Right lobe of liver (tissue), 6 donors: ENCODE measurements at regions not wholly inside any gene's neighbourhood (a gene's known extent, or its start where the extent isn't known, plus 50 kb on each side); places are given as distances from the start of the nearest gene placed in this dataset.
"Not testable (repeated sequence)": the region's sequence is repeated elsewhere in the genome, so short reads cannot be mapped to it uniquely, and the experiment has no call there.

Source experiments
- ATAC-seq, 4 donors: fragments of 200-7000 bp; cut with Tn5 transposase; one replicate each; pipeline ENCODE4 v1.9.1; 2020; ENCODE audit warnings: mild to moderate bottlenecking in 4 of 4, moderate library complexity in 4 of 4
- DNase-seq, 3 donors: peaks; one replicate each; pipeline ENCODE4 v3.0.0-alpha.2; 2020
- H3K27ac ChIP-seq, 3 donors: fragments of 200-600 bp; one replicate each; pipeline ENCODE4 v1.8.0; 2022
- H3K27me3 ChIP-seq, 2 donors: fragments of 200-600 bp; one replicate each; pipeline ENCODE4 v1.8.0; 2022
- H3K36me3 ChIP-seq, 4 donors: fragments of 200-600 bp; sonication (generic) in 1 of 4; one replicate each; pipeline versions ENCODE4 v1.5.1 to v1.8.0; 2017 to 2022; ENCODE audit warnings: control low read depth in 1 of 4
- H3K4me1 ChIP-seq, 4 donors: fragments of 200-600 bp; sonication (generic) in 1 of 4; one replicate each; pipeline versions ENCODE4 v1.5.1 to v1.8.0; 2017 to 2022; ENCODE audit warnings: control low read depth in 1 of 4
- H3K4me3 ChIP-seq, 3 donors: fragments of 200-600 bp; one replicate each; pipeline ENCODE4 v1.8.0; 2022
- H3K9me3 ChIP-seq, 4 donors: fragments of 200-600 bp; sonication (generic) in 1 of 4; one replicate each; pipeline versions ENCODE4 v1.5.1 to v1.8.0; 2017 to 2022; ENCODE audit warnings: control low read depth in 1 of 4
- CTCF ChIP-seq, 4 donors: fragments of 200-600 bp in 3 of 4; fragments of 450-650 bp in 1 of 4; IDR thresholded peaks; one replicate each; pipeline versions ENCODE4 v1.5.1 to v1.8.0; 2016 to 2022; ENCODE audit warnings: antibody characterized with exemption in 4 of 4, mild to moderate bottlenecking in 2 of 4
- POLR2A ChIP-seq: fragments of 450-650 bp; IDR thresholded peaks from one replicate; pipeline ENCODE4 v1.6.1; 2017; ENCODE audit warnings: antibody characterized with exemption, mild to moderate bottlenecking
- WGBS: methylation state at CpG from one replicate; pipeline ENCODE4 v1.1.6; 2018; ENCODE audit warnings: low coverage, low lambda C conversion rate; ENCODE audit not compliant: insufficient coverage; ENCODE audit errors: missing lambda C conversion rate; 5-methylcytosine and 5-hydroxymethylcytosine counted together
- intact Hi-C, 2 donors: fragments of 100-400 bp; cut with DNase I; formaldehyde crosslinking; loops; one replicate each; pipeline versions ENCODE4 v1.11.2 to v1.14.1; 2022
- donor health status: DM: no; HTN: yes; CAD: no.
- donor health status: DM: no; HTN: no; CAD: no.
- donor health status: DM: no; HTN: no; CAD: no.
- donor health status: DM: no; HTN: yes; CAD: no.
- donor health status: DM: no; HTN: yes; CAD: no.

DNA sequence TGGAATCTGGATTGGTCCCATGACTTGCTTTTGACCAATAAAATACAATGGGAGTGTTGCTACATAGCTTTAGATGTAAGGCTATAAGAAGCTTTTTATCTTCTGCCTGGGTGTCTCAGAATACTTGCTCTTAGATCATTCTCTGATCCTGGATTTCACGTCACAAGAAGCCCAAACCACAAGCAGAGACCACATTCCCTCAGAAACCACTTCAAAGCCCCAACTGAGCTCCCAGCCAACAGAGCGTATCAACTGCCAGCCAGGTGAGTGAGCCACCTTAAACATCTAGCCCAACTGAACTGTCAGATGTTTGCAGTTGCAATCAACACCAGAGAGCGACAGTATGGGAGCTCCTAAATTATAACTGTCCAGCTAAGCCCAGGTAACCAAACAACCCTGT, 687.1 kb downstream of the TLE1 start:
- Histone ChIP-seq H3K4me3 (no peak overlapping the region), H3K27ac (no peak overlapping the region), H3K9me3 (no peaks in the 10 kb centered on the region), H3K27me3 (no peaks in the 10 kb centered on the region), H3K4me1 (no peaks in the 10 kb centered on the region), H3K36me3 (no peaks in the 10 kb centered on the region)
- intact Hi-C loops: no loop called here
- no peak for DNase-seq
- 50% methylated on average over 3 of the region's 3 CpGs for WGBS
- no peak for ATAC-seq
- TF ChIP-seq POLR2A: no peak
- TF ChIP-seq CTCF (IDR thresholded peaks at IDR 0.05): no peak

GRCh38 chr9:80995759-80996158, 693.6 kb downstream of the TLE1 start:
- intact Hi-C loops: no loop called here
- no peaks in the 10 kb centered on the region for H3K27me3 ChIP-seq
- no peak for ATAC-seq
- no peaks in the 10 kb centered on the region for H3K9me3 ChIP-seq
- TF ChIP-seq CTCF (IDR thresholded peaks at IDR 0.05) (no peak), POLR2A (no peak)
- H3K4me3 ChIP-seq: no peak overlapping the region
- WGBS: 40% methylated on average over 4 of the region's 4 CpGs
- no peaks in the 10 kb centered on the region for H3K4me1 ChIP-seq
- DNase-seq: no peak
- no peaks in the 10 kb centered on the region for H3K36me3 ChIP-seq
- H3K27ac ChIP-seq: no peak overlapping the region

- Histone ChIP-seq H3K27ac (no peak overlapping the region), H3K4me3 (no peak overlapping the region), H3K27me3 (no peaks in the 10 kb centered on the region), H3K9me3 (no peaks in the 10 kb centered on the region), H3K4me1 (no peaks in the 10 kb centered on the region), H3K36me3 (no peaks in the 10 kb centered on the region)
- no peak for TF ChIP-seq CTCF (IDR thresholded peaks at IDR 0.05)
- no peak for TF ChIP-seq POLR2A
- ATAC-seq (no peak), DNase-seq (no peak)
- WGBS: 68% methylated on average over 4 of the region's 4 CpGs
- intact Hi-C loops: no loop called here
These were observed 694.5 kb downstream of the TLE1 start for GRCh38 chr9:80994892-80995291.

- 66% methylated on average over 10 of the region's 10 CpGs for WGBS
- H3K27ac ChIP-seq, ATAC-seq, intact Hi-C loops, H3K27me3 ChIP-seq, H3K36me3 ChIP-seq, DNase-seq, H3K9me3 ChIP-seq, H3K4me1 ChIP-seq, H3K4me3 ChIP-seq: not testable (repeated sequence)
These were observed 703.8 kb downstream of the TLE1 start for GRCh38 chr9:80985595-80985994.

DNA sequence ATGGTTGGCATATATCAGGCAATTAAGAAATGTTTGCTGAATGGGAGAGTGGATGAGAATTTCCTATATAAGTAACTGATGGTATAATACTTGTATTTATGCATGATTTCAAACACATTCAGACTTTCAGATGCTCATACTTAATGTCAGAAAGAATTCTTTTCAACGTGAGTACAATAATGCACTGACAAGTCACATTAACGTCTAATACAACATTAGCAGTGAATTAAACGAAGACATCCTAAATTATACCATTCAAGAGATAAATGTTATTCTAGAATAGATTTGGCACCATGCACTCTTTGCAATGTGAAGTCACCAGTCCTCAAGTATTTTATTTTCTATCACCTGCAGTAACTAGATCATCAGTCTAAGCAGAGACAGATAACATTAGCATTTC, 712.9 kb downstream of the TLE1 start:
- no peak for TF ChIP-seq CTCF (IDR thresholded peaks at IDR 0.05)
- TF ChIP-seq POLR2A: no peak
- whole genome bisulfite sequencing: 67% methylated on average over 3 of the region's 3 CpGs

GRCh38 chr9:80970377-80970776, 719.0 kb downstream of the TLE1 start:
- H3K9me3 ChIP-seq, ATAC-seq, H3K4me3 ChIP-seq, H3K36me3 ChIP-seq, H3K27me3 ChIP-seq, H3K27ac ChIP-seq, intact Hi-C loops, DNase-seq, H3K4me1 ChIP-seq: not testable (repeated sequence)
- WGBS: no CpG with 5 or more reads among the region's 2 CpGs

More for the DNA sequence above, 712.9 kb downstream of the TLE1 start:
- ATAC-seq (no peak), DNase-seq (no peak)
- Histone ChIP-seq H3K9me3 (no peaks in the 10 kb centered on the region), H3K4me3 (no peak overlapping the region), H3K27ac (no peak overlapping the region), H3K27me3 (no peaks in the 10 kb centered on the region), H3K36me3 (no peaks in the 10 kb centered on the region), H3K4me1 (no peaks in the 10 kb centered on the region)
- intact Hi-C loops: no loop called here
